Lower leg skin (tissue), 3 donors: ENCODE measurements at regions not wholly inside any gene's neighbourhood (a gene's known extent, or its start where the extent isn't known, plus 50 kb on each side); places are given as distances from the start of the nearest gene placed in this dataset.

Experiments
- POLR2A ChIP-seq, 2 donors: fragments of 450-650 bp; IDR thresholded peaks; one replicate each; pipeline ENCODE4 v1.6.1; 2016 to 2017; ENCODE audit warnings: antibody characterized with exemption in 2 of 2, mild to moderate bottlenecking in 1 of 2, moderate library complexity in 1 of 2
- TF ChIP-seq, protein P1 (sequence below), 3 donors: fragments of 450-650 bp; IDR thresholded peaks; one replicate each; pipeline ENCODE4 v1.5.1; 2016; ENCODE audit warnings: antibody characterized with exemption in 3 of 3, mild to moderate bottlenecking in 3 of 3, moderate library complexity in 2 of 3

GRCh38 chr6:103268335-103268734 lies 1591.4 kb downstream of the HACE1 start:
- TF ChIP-seq, protein P1, sequence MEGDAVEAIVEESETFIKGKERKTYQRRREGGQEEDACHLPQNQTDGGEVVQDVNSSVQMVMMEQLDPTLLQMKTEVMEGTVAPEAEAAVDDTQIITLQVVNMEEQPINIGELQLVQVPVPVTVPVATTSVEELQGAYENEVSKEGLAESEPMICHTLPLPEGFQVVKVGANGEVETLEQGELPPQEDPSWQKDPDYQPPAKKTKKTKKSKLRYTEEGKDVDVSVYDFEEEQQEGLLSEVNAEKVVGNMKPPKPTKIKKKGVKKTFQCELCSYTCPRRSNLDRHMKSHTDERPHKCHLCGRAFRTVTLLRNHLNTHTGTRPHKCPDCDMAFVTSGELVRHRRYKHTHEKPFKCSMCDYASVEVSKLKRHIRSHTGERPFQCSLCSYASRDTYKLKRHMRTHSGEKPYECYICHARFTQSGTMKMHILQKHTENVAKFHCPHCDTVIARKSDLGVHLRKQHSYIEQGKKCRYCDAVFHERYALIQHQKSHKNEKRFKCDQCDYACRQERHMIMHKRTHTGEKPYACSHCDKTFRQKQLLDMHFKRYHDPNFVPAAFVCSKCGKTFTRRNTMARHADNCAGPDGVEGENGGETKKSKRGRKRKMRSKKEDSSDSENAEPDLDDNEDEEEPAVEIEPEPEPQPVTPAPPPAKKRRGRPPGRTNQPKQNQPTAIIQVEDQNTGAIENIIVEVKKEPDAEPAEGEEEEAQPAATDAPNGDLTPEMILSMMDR (IDR thresholded peaks at IDR 0.05) = no peak
- no peak for TF ChIP-seq POLR2A (IDR thresholded peaks at IDR 0.05)
